Activated naive CD8-positive, alpha-beta T cell treated with anti-CD3 and anti-CD28 coated beads for 36 hours (primary cell): ENCODE measurements at regions not wholly inside any gene's neighbourhood (a gene's known extent, or its start where the extent isn't known, plus 50 kb on each side); places are given as distances from the start of the nearest gene placed in this dataset.
A peak's percentile ranks its signal among the peaks of the same experiment; 100 is the strongest.
"Not testable (repeated sequence)": the region's sequence is repeated elsewhere in the genome, so short reads cannot be mapped to it uniquely, and the experiment has no call there.

Experiments used
- DNase-seq: peaks from one replicate; pipeline ENCODE4 v3.0.0; 2021
- H3K27ac Mint-ChIP-seq: one replicate; pipeline ENCODE4 v1.8.0; 2022; ENCODE audit warnings: mild to moderate bottlenecking, moderate library complexity, mixed read lengths
- H3K27me3 Mint-ChIP-seq: one replicate; pipeline ENCODE4 v1.8.0; 2022; ENCODE audit warnings: mild to moderate bottlenecking, mixed read lengths
- H3K36me3 Mint-ChIP-seq: one replicate; pipeline ENCODE4 v1.8.0; 2021; ENCODE audit warnings: mild to moderate bottlenecking, mixed read lengths
- H3K4me1 Mint-ChIP-seq: one replicate; pipeline ENCODE4 v1.8.0; 2021; ENCODE audit warnings: mixed read lengths
- H3K4me3 Mint-ChIP-seq: one replicate; pipeline ENCODE4 v1.8.0; 2022; ENCODE audit warnings: mild to moderate bottlenecking, moderate library complexity, mixed read lengths
- H3K9me3 Mint-ChIP-seq: one replicate; pipeline ENCODE4 v1.8.0; 2022; ENCODE audit warnings: mixed read lengths

GRCh38 chr12:42030588-42030987, 114.1 kb downstream of the GXYLT1 start:
- no peak overlapping the region for H3K27ac Mint-ChIP-seq
- no peak overlapping the region for H3K4me3 Mint-ChIP-seq
- peaks cover 4% of the 10 kb centered on the region for H3K27me3 Mint-ChIP-seq
- DNase-seq = no peak
- no peaks in the 10 kb centered on the region for H3K36me3 Mint-ChIP-seq
- no peaks in the 10 kb centered on the region for H3K4me1 Mint-ChIP-seq
- H3K9me3 Mint-ChIP-seq = no peaks in the 10 kb centered on the region

- no peak for DNase-seq
- H3K9me3 Mint-ChIP-seq = no peaks in the 10 kb centered on the region
- H3K36me3 Mint-ChIP-seq = no peaks in the 10 kb centered on the region
- no peak overlapping the region for H3K27ac Mint-ChIP-seq
- H3K4me1 Mint-ChIP-seq = peaks cover 5% of the 10 kb centered on the region
- no peak overlapping the region for H3K4me3 Mint-ChIP-seq
- peaks cover 14% of the 10 kb centered on the region for H3K27me3 Mint-ChIP-seq
Observed at GRCh38 chr12:42027546-42027945, 117.1 kb downstream of the GXYLT1 start.

DNA sequence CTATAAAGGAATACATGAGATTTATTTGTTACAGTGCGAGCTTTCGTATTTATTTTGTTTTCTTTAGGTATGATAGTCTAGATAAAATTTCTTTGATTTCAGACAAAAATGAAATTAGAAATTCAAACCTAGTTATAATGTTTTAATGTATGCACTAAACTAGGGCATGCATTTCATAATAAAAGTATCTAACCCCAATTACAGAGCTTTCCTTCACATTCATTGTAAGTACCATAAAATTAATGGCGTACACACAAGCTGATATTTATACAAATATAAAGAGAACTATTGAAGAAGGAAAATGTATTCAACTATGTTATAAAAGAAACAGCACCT, 120.2 kb downstream of the GXYLT1 start:
- H3K27me3 Mint-ChIP-seq = peaks cover 19% of the 10 kb centered on the region
- no peaks in the 10 kb centered on the region for H3K36me3 Mint-ChIP-seq
- no peak for DNase-seq
- peak overlapping the region; percentile 59 for H3K4me3 Mint-ChIP-seq
- no peak overlapping the region for H3K27ac Mint-ChIP-seq
- no peaks in the 10 kb centered on the region for H3K9me3 Mint-ChIP-seq
- peaks cover 5% of the 10 kb centered on the region for H3K4me1 Mint-ChIP-seq

GRCh38 chr12:42023733-42024494, 120.8 kb downstream of the GXYLT1 start:
- peaks cover 5% of the 10 kb centered on the region for H3K4me1 Mint-ChIP-seq
- H3K9me3 Mint-ChIP-seq = no peaks in the 10 kb centered on the region
- H3K27me3 Mint-ChIP-seq = peaks cover 19% of the 10 kb centered on the region
- peak overlapping the region; percentile 59 for H3K4me3 Mint-ChIP-seq
- no peaks in the 10 kb centered on the region for H3K36me3 Mint-ChIP-seq
- DNase-seq = peak; percentile 71
- H3K27ac Mint-ChIP-seq = no peak overlapping the region

GRCh38 chr12:42021937-42022336, 122.7 kb downstream of the GXYLT1 start:
- H3K36me3 Mint-ChIP-seq, H3K27ac Mint-ChIP-seq, DNase-seq, H3K4me3 Mint-ChIP-seq, H3K9me3 Mint-ChIP-seq, H3K4me1 Mint-ChIP-seq: not testable (repeated sequence)
- peaks cover 19% of the 10 kb centered on the region for H3K27me3 Mint-ChIP-seq

- H3K27ac Mint-ChIP-seq = no peak overlapping the region
- no peak overlapping the region for H3K4me3 Mint-ChIP-seq
- H3K27me3 Mint-ChIP-seq = peaks cover 19% of the 10 kb centered on the region
- H3K4me1 Mint-ChIP-seq = peaks cover 5% of the 10 kb centered on the region
- no peaks in the 10 kb centered on the region for H3K9me3 Mint-ChIP-seq
- H3K36me3 Mint-ChIP-seq = no peaks in the 10 kb centered on the region
- no peak for DNase-seq
Observed at GRCh38 chr12:42021469-42021868, 123.2 kb downstream of the GXYLT1 start.

DNA sequence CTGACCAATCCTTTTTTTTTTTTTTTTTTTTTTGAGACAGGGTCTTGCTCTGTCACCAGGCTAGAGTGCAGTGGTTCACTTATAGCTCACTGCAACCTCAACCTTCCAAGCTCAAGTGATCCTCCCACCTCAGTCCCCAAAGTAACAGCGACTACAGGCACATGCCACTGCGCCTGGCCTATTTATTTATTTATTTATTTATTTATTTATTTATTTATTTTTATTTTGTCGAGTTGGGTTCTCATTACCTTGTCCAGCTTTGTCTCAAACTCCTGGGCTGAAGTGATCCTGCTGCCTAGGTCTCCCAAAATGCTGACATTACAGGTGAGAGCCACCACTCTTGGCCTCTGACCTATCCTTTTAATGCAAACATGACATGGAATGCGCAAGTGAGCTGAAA, 124.4 kb downstream of the GXYLT1 start:
- no peak overlapping the region for H3K27ac Mint-ChIP-seq
- H3K27me3 Mint-ChIP-seq = peaks cover 19% of the 10 kb centered on the region
- peaks cover 5% of the 10 kb centered on the region for H3K4me1 Mint-ChIP-seq
- H3K4me3 Mint-ChIP-seq = no peak overlapping the region
- DNase-seq = no peak
- no peaks in the 10 kb centered on the region for H3K36me3 Mint-ChIP-seq
- no peaks in the 10 kb centered on the region for H3K9me3 Mint-ChIP-seq

GRCh38 chr12:42019746-42020145, 124.9 kb downstream of the GXYLT1 start:
- Mint-ChIP-seq H3K27me3 (peaks cover 19% of the 10 kb centered on the region), H3K4me1 (peaks cover 5% of the 10 kb centered on the region), H3K4me3 (no peak overlapping the region), H3K36me3 (no peaks in the 10 kb centered on the region), H3K27ac (no peak overlapping the region), H3K9me3 (no peaks in the 10 kb centered on the region)
- no peak for DNase-seq

- no peak overlapping the region for H3K4me3 Mint-ChIP-seq
- no peaks in the 10 kb centered on the region for H3K36me3 Mint-ChIP-seq
- H3K27ac Mint-ChIP-seq = no peak overlapping the region
- peaks cover 2% of the 10 kb centered on the region for H3K27me3 Mint-ChIP-seq
- DNase-seq = no peak
- H3K4me1 Mint-ChIP-seq = no peaks in the 10 kb centered on the region
- H3K9me3 Mint-ChIP-seq = no peaks in the 10 kb centered on the region
Observed at GRCh38 chr12:42017051-42017450, 127.6 kb downstream of the GXYLT1 start.

DNA sequence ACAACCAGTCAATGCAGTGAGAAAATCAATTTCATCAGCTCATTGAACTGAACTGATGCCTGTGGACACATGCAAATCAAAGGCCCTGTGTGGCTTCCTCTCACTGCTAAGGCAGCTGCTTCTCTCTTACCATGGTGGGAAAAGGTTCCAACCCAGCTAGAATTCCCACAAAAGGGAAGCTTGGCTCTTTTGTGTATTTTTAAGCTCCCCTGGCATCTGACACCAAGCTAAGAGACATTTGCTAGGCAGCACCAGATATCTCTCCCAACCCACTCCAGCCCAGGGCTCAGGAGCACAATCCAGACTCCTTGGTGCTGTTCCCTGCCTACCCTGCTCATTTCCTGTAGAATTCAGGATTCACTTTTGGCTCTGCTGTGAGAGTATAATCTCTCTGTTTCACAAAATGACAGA, 129.6 kb downstream of the GXYLT1 start:
- no peaks in the 10 kb centered on the region for H3K27me3 Mint-ChIP-seq
- no peak for DNase-seq
- H3K36me3 Mint-ChIP-seq = no peaks in the 10 kb centered on the region
- H3K4me3 Mint-ChIP-seq = no peak overlapping the region
- no peak overlapping the region for H3K27ac Mint-ChIP-seq
- H3K9me3 Mint-ChIP-seq = no peaks in the 10 kb centered on the region
- no peaks in the 10 kb centered on the region for H3K4me1 Mint-ChIP-seq

- not testable (repeated sequence) for H3K4me3 Mint-ChIP-seq, H3K36me3 Mint-ChIP-seq, H3K27ac Mint-ChIP-seq, DNase-seq, H3K27me3 Mint-ChIP-seq, H3K9me3 Mint-ChIP-seq, H3K4me1 Mint-ChIP-seq
Observed at GRCh38 chr12:42012501-42012900, 132.2 kb downstream of the GXYLT1 start.

GRCh38 chr12:42010715-42011114, 134.0 kb downstream of the GXYLT1 start:
- no peaks in the 10 kb centered on the region for H3K27me3 Mint-ChIP-seq
- no peak for DNase-seq
- H3K36me3 Mint-ChIP-seq = no peaks in the 10 kb centered on the region
- H3K4me1 Mint-ChIP-seq = no peaks in the 10 kb centered on the region
- H3K4me3 Mint-ChIP-seq = no peak overlapping the region
- H3K9me3 Mint-ChIP-seq = no peaks in the 10 kb centered on the region
- H3K27ac Mint-ChIP-seq = no peak overlapping the region

DNA sequence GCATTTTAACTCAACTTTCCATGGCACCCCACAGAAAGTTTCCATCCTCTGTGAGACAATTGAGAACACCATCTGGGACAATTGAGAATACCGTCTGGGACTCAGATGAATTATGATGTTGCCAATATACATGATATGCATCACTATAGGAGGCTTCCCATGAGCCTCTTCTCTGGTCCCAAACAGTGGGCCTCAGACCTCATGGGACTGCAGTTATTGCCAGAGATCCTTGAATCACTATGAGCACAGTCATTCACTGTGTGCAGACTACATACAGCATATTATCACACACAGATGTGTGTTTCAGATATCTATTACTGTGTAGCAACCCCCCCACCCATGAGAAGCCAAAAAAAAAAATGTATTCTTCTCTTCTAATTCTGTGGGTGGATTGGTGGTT, 134.4 kb downstream of the GXYLT1 start:
- no peaks in the 10 kb centered on the region for H3K9me3 Mint-ChIP-seq
- H3K4me3 Mint-ChIP-seq = no peak overlapping the region
- H3K27ac Mint-ChIP-seq = no peak overlapping the region
- no peaks in the 10 kb centered on the region for H3K4me1 Mint-ChIP-seq
- H3K27me3 Mint-ChIP-seq = no peaks in the 10 kb centered on the region
- no peaks in the 10 kb centered on the region for H3K36me3 Mint-ChIP-seq
- no peak for DNase-seq

GRCh38 chr12:42008996-42009395, 135.7 kb downstream of the GXYLT1 start:
- no peak overlapping the region for H3K4me3 Mint-ChIP-seq
- no peaks in the 10 kb centered on the region for H3K4me1 Mint-ChIP-seq
- H3K27me3 Mint-ChIP-seq = peaks cover 4% of the 10 kb centered on the region
- H3K36me3 Mint-ChIP-seq = no peaks in the 10 kb centered on the region
- DNase-seq = no peak
- H3K9me3 Mint-ChIP-seq = no peaks in the 10 kb centered on the region
- H3K27ac Mint-ChIP-seq = no peak overlapping the region

DNA sequence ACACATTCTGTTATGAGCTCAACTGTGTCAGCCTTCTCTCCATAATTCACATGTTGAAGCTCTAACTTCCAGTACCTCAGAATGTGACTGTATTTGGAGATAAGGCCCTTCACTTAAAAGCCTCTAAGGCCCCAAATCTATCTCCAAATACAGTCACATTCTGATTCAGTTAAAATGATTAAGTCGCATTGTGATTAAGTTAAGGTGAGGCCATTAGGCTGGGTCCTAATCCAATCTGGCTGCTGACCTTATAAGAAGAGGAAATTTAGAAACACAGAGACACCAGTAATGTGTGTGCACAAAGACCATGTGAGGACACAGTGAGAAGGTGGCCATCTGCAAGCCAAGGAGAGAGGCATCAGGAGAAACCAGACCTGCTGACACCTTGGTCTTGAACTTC, 141.6 kb downstream of the GXYLT1 start:
- Mint-ChIP-seq H3K4me3 (no peak overlapping the region), H3K36me3 (no peaks in the 10 kb centered on the region), H3K27me3 (peaks cover 4% of the 10 kb centered on the region), H3K4me1 (no peaks in the 10 kb centered on the region), H3K27ac (no peak overlapping the region), H3K9me3 (no peaks in the 10 kb centered on the region)
- no peak for DNase-seq

- no peak overlapping the region for H3K4me3 Mint-ChIP-seq
- H3K4me1 Mint-ChIP-seq = no peaks in the 10 kb centered on the region
- peaks cover 4% of the 10 kb centered on the region for H3K27me3 Mint-ChIP-seq
- no peaks in the 10 kb centered on the region for H3K9me3 Mint-ChIP-seq
- no peaks in the 10 kb centered on the region for H3K36me3 Mint-ChIP-seq
- DNase-seq = no peak
- no peak overlapping the region for H3K27ac Mint-ChIP-seq
Observed at GRCh38 chr12:42002563-42002962, 142.1 kb downstream of the GXYLT1 start.
